Astrocyte (in vitro differentiated cells and primary cell): ENCODE measurements at regions not wholly inside any gene's neighbourhood (a gene's known extent, or its start where the extent isn't known, plus 50 kb on each side); places are given as distances from the start of the nearest gene placed in this dataset.
"Not testable (repeated sequence)": the region's sequence is repeated elsewhere in the genome, so short reads cannot be mapped to it uniquely, and the experiment has no call there.

Source experiments
- DNase-seq: peaks from one replicate; pipeline ENCODE4 v3.0.0-alpha.2; 2010; ENCODE audit warnings: low read depth
- FAIRE-seq: peaks from 2 replicates; lab custom pipeline; 2011; peaks lifted over from hg19 to GRCh38; lab: Jason Lieb, UNC
- H2AFZ ChIP-seq: 2 replicates; pipeline ENCODE4 v1.6.0; 2012; ENCODE audit warnings: low read depth, low read length, inconsistent platforms
- H3K27ac ChIP-seq: 2 replicates; pipeline ENCODE4 v1.5.1; 2011; ENCODE audit warnings: low read depth, low read length, inconsistent platforms
- H3K27me3 ChIP-seq: 2 replicates; pipeline ENCODE4 v1.6.0; 2011; ENCODE audit warnings: low read length, inconsistent platforms; ENCODE audit not compliant: insufficient read depth
- H3K36me3 ChIP-seq: 2 replicates; pipeline ENCODE4 v1.5.1; 2011; ENCODE audit warnings: low read length, inconsistent platforms; ENCODE audit not compliant: insufficient read depth
- H3K4me1 ChIP-seq: 2 replicates; pipeline ENCODE4 v1.5.1; 2011; ENCODE audit warnings: low read length, inconsistent platforms; ENCODE audit not compliant: insufficient read depth
- H3K4me2 ChIP-seq: 2 replicates; pipeline ENCODE4 v1.6.0; 2012; ENCODE audit warnings: low read length, inconsistent platforms
- H3K4me3 ChIP-seq: 2 replicates; pipeline ENCODE4 v1.5.1; 2011; ENCODE audit warnings: low read depth, mild to moderate bottlenecking, low read length, inconsistent platforms; ENCODE audit not compliant: insufficient read depth
- H3K79me2 ChIP-seq: 2 replicates; pipeline ENCODE4 v1.6.0; 2012; ENCODE audit warnings: mild to moderate bottlenecking, low read length, inconsistent platforms; ENCODE audit not compliant: insufficient read depth
- H3K9ac ChIP-seq: 2 replicates; pipeline ENCODE4 v1.6.0; 2012; ENCODE audit warnings: mild to moderate bottlenecking, low read length, inconsistent platforms
- H3K9me3 ChIP-seq: 2 replicates; pipeline ENCODE4 v1.5.1; 2012; ENCODE audit warnings: low read depth, mild to moderate bottlenecking, low read length, inconsistent platforms; ENCODE audit not compliant: insufficient read depth
- H4K20me1 ChIP-seq: 2 replicates; pipeline ENCODE4 v1.6.0; 2012; ENCODE audit warnings: low read length, inconsistent platforms; ENCODE audit not compliant: insufficient read depth
- H3K27ac Mint-ChIP-seq: one replicate; pipeline ENCODE4 v1.8.0; 2021; ENCODE audit warnings: mild to moderate bottlenecking, mixed read lengths; ENCODE audit not compliant: unreplicated experiment
- H3K27me3 Mint-ChIP-seq: one replicate; pipeline ENCODE4 v1.8.0; 2021; ENCODE audit warnings: low read depth, mixed read lengths; ENCODE audit not compliant: unreplicated experiment
- H3K36me3 Mint-ChIP-seq: one replicate; pipeline ENCODE4 v1.8.0; 2021; ENCODE audit warnings: low read depth, mixed read lengths; ENCODE audit not compliant: unreplicated experiment
- H3K4me1 Mint-ChIP-seq: one replicate; pipeline ENCODE4 v1.8.0; 2021; ENCODE audit warnings: low read depth, mixed read lengths; ENCODE audit not compliant: unreplicated experiment
- H3K4me3 Mint-ChIP-seq: one replicate; pipeline ENCODE4 v1.8.0; 2021; ENCODE audit warnings: mild to moderate bottlenecking, moderate library complexity, mixed read lengths; ENCODE audit not compliant: unreplicated experiment
- H3K9me3 Mint-ChIP-seq: one replicate; pipeline ENCODE4 v1.8.0; 2021; ENCODE audit warnings: mild to moderate bottlenecking, mixed read lengths; ENCODE audit not compliant: unreplicated experiment
- CTCF ChIP-seq: IDR thresholded peaks from 2 replicates; pipeline ENCODE4 v1.5.1; 2011; ENCODE audit warnings: low read depth, mild to moderate bottlenecking, inconsistent platforms, low read length, moderate library complexity; ENCODE audit not compliant: insufficient read depth
- EZH2 ChIP-seq: IDR thresholded peaks from 2 replicates; pipeline ENCODE4 v1.6.1; 2012; ENCODE audit warnings: mild to moderate bottlenecking, low read length, inconsistent platforms; ENCODE audit not compliant: insufficient read depth

- no peaks in the 10 kb centered on the region for H3K4me1 Mint-ChIP-seq
- no peak for FAIRE-seq
- H3K4me3 Mint-ChIP-seq: no peak overlapping the region
- Histone ChIP-seq H3K27ac (no peak overlapping the region), H3K9me3 (no peaks in the 10 kb centered on the region), H3K9ac (no peak overlapping the region), H3K79me2 (no peaks in the 10 kb centered on the region), H2AFZ (no peak overlapping the region), H3K27me3 (no peaks in the 10 kb centered on the region), H3K4me3 (no peak overlapping the region), H3K4me1 (no peaks in the 10 kb centered on the region), H3K36me3 (no peaks in the 10 kb centered on the region), H4K20me1 (no peaks in the 10 kb centered on the region), H3K4me2 (no peak overlapping the region)
- peaks cover 9% of the 10 kb centered on the region for H3K9me3 Mint-ChIP-seq
- H3K27me3 Mint-ChIP-seq: peaks cover 2% of the 10 kb centered on the region
- TF ChIP-seq CTCF: no peak
- TF ChIP-seq EZH2: no peak
- no peak for DNase-seq
- no peaks in the 10 kb centered on the region for H3K36me3 Mint-ChIP-seq
- H3K27ac Mint-ChIP-seq: no peak overlapping the region
Observed at GRCh38 chr7:106499897-106500296, 161.1 kb downstream of the CCDC71L start.

GRCh38 chr7:106498005-106498404 is 163.0 kb downstream of the CCDC71L start:
- H3K4me2 ChIP-seq, H3K27ac ChIP-seq, H3K36me3 ChIP-seq, H3K4me1 ChIP-seq, FAIRE-seq, H3K4me3 Mint-ChIP-seq, H2AFZ ChIP-seq, H3K79me2 ChIP-seq, H3K9me3 ChIP-seq, H3K9ac ChIP-seq, H3K4me3 ChIP-seq, H3K27me3 ChIP-seq, H3K27ac Mint-ChIP-seq, H4K20me1 ChIP-seq, H3K4me1 Mint-ChIP-seq, H3K36me3 Mint-ChIP-seq, DNase-seq, H3K27me3 Mint-ChIP-seq, H3K9me3 Mint-ChIP-seq: not testable (repeated sequence)

GRCh38 chr7:106493041-106493731 is 167.8 kb downstream of the CCDC71L start:
- no peak overlapping the region for H3K4me3 Mint-ChIP-seq
- DNase-seq (no peak), FAIRE-seq (no peak)
- peaks cover 12% of the 10 kb centered on the region for H3K9me3 Mint-ChIP-seq
- peaks cover 6% of the 10 kb centered on the region for H3K27me3 Mint-ChIP-seq
- no peaks in the 10 kb centered on the region for H4K20me1 ChIP-seq
- no peak overlapping the region for H3K27ac Mint-ChIP-seq
- peaks cover 2% of the 10 kb centered on the region for H3K36me3 Mint-ChIP-seq
- no peaks in the 10 kb centered on the region for H3K4me1 ChIP-seq
- TF ChIP-seq CTCF (no peak), EZH2 (no peak)
- no peak overlapping the region for H3K27ac ChIP-seq
- no peaks in the 10 kb centered on the region for H3K36me3 ChIP-seq
- H3K9ac ChIP-seq: no peak overlapping the region
- no peak overlapping the region for H3K4me2 ChIP-seq
- H3K4me3 ChIP-seq: no peak overlapping the region
- H3K4me1 Mint-ChIP-seq: no peaks in the 10 kb centered on the region
- H3K79me2 ChIP-seq: no peaks in the 10 kb centered on the region
- H2AFZ ChIP-seq: no peak overlapping the region
- no peaks in the 10 kb centered on the region for H3K9me3 ChIP-seq
- no peaks in the 10 kb centered on the region for H3K27me3 ChIP-seq
